ENCODE measurements at regions not wholly inside any gene's neighbourhood (a gene's known extent, or its start where the extent isn't known, plus 50 kb on each side); places are given as distances from the start of the nearest gene placed in this dataset.

DNA sequence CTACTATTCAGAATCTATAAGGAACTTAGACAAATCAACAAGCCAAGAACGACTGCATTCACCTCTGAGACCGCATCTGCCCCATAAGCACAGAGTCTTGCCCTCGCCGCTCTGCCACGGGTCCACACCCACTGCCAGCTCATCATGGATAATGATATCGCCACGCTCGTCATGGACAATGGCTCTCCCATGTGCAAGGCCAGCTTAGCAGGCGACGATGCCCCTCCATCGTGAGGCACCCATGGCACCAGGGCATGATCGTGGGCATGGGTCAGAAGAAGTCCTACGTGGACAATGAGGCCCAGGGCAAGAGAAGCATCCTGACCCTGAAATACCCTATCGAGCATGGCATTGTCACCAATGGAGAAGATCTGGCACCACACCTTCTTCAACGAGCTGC, 92.1 kb upstream of the FXR1 start:
- DNase-seq (ENCODE audit: unreplicated experiment): no peak
- Mint-ChIP-seq H3K4me3 (ENCODE audit: unreplicated experiment) (no peak overlapping the region), H3K9me3 (ENCODE audit: unreplicated experiment) (peaks cover 7% of the 10 kb centered on the region), H3K27me3 (ENCODE audit: insufficient read depth, unreplicated experiment) (no peaks in the 10 kb centered on the region), H3K4me1 (ENCODE audit: insufficient read depth, unreplicated experiment) (no peaks in the 10 kb centered on the region), H3K27ac (ENCODE audit: low read depth, unreplicated experiment) (no peak overlapping the region), H3K36me3 (ENCODE audit: insufficient read depth, unreplicated experiment) (peaks cover 6% of the 10 kb centered on the region)
- TF ChIP-seq, protein P1, sequence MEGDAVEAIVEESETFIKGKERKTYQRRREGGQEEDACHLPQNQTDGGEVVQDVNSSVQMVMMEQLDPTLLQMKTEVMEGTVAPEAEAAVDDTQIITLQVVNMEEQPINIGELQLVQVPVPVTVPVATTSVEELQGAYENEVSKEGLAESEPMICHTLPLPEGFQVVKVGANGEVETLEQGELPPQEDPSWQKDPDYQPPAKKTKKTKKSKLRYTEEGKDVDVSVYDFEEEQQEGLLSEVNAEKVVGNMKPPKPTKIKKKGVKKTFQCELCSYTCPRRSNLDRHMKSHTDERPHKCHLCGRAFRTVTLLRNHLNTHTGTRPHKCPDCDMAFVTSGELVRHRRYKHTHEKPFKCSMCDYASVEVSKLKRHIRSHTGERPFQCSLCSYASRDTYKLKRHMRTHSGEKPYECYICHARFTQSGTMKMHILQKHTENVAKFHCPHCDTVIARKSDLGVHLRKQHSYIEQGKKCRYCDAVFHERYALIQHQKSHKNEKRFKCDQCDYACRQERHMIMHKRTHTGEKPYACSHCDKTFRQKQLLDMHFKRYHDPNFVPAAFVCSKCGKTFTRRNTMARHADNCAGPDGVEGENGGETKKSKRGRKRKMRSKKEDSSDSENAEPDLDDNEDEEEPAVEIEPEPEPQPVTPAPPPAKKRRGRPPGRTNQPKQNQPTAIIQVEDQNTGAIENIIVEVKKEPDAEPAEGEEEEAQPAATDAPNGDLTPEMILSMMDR (IDR thresholded peaks at IDR 0.05; ENCODE audit: unreplicated experiment): no peak
- intact Hi-C loops (cut with micrococcal nuclease): no loop called here
- no TSS peak for BruUV-seq (replicated peaks)
- ChIA-PET POLR2A (interaction anchor here (0.6 kb wide), 1 partner anchor 633 kb away, joined by 3 read pairs; no protein-coding TSS in a partner anchor), CTCF (no interaction called here)

DNA sequence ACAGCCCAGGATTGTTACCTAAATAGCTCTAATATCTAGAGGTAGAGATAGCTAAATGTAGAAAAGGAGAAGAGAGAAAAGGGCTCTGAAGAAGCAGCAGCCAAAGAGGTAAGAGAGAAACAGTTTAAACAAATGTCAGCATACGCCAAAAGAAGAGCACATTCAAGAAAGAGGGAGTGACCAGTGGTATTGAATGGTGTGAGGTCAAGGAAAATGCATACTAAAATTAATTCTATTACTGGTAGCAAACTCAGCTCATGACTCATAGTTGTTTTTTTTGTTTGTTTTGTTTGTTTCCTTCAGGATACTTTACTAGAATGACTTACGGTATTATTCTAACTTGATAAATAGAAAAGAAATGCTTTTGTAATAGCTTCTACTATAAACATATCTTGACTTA, 86.5 kb upstream of the FXR1 start:
- POLR2A ChIA-PET: interaction anchor here (0.8 kb wide), 1 partner anchor 91 kb away, joined by 3 read pairs; no protein-coding TSS in a partner anchor
- H3K27me3 Mint-ChIP-seq (ENCODE audit: insufficient read depth, unreplicated experiment): no peaks in the 10 kb centered on the region

DNA sequence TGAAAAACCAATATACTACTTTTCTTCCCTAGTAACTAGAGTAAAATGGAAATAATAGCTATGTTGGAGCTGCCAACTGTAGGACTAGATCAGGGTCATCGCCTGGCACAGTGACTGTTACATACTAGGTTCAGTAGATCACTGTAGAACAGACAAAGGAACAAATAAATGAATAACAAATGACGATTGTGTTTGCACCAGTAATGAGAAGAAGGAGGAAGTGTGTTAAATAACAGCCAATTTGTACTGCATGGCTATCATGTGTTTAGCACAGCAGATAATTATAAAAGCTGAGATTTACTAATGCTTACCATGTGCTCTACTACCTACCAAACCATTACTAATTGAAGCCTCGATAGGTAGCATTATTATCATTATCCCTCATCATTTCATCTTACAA, 85.3 kb upstream of the FXR1 start:
- Mint-ChIP-seq H3K36me3 (ENCODE audit: insufficient read depth, unreplicated experiment) (no peaks in the 10 kb centered on the region), H3K9me3 (ENCODE audit: unreplicated experiment) (no peaks in the 10 kb centered on the region), H3K4me3 (ENCODE audit: unreplicated experiment) (no peak overlapping the region), H3K27me3 (ENCODE audit: insufficient read depth, unreplicated experiment) (no peaks in the 10 kb centered on the region), H3K4me1 (ENCODE audit: insufficient read depth, unreplicated experiment) (peaks cover 6% of the 10 kb centered on the region), H3K27ac (ENCODE audit: low read depth, unreplicated experiment) (no peak overlapping the region)
- CTCF ChIA-PET: interaction anchor here (0.9 to 2.0 kb wide), 2 partner anchors 28 to 85 kb away, joined by 3 to 4 read pairs; partner anchors contain the start of gene FXR1
- DNase-seq (ENCODE audit: unreplicated experiment): no peak
- POLR2A ChIA-PET: no interaction called here
- BruUV-seq (replicated peaks): no TSS peak
- intact Hi-C loops (cut with micrococcal nuclease): no loop called here
- TF ChIP-seq, protein P1 (IDR thresholded peaks at IDR 0.05; ENCODE audit: unreplicated experiment): no peak

More for the DNA sequence above, 86.5 kb upstream of the FXR1 start:
- no peaks in the 10 kb centered on the region for H3K9me3 Mint-ChIP-seq (ENCODE audit: unreplicated experiment)
- intact Hi-C loops (cut with micrococcal nuclease): no loop called here
- CTCF ChIA-PET: interaction anchor here (2.0 kb wide), 1 partner anchor 30 kb away, joined by 4 read pairs; no protein-coding TSS in a partner anchor
- TF ChIP-seq, protein P1 (IDR thresholded peaks at IDR 0.05; ENCODE audit: unreplicated experiment): no peak
- no peak overlapping the region for H3K4me3 Mint-ChIP-seq (ENCODE audit: unreplicated experiment)
- no peak for DNase-seq (ENCODE audit: unreplicated experiment)
- peaks cover 6% of the 10 kb centered on the region for H3K4me1 Mint-ChIP-seq (ENCODE audit: insufficient read depth, unreplicated experiment)
- no TSS peak for BruUV-seq (replicated peaks)
- no peak overlapping the region for H3K27ac Mint-ChIP-seq (ENCODE audit: low read depth, unreplicated experiment)
- H3K36me3 Mint-ChIP-seq (ENCODE audit: insufficient read depth, unreplicated experiment): no peaks in the 10 kb centered on the region

DNA sequence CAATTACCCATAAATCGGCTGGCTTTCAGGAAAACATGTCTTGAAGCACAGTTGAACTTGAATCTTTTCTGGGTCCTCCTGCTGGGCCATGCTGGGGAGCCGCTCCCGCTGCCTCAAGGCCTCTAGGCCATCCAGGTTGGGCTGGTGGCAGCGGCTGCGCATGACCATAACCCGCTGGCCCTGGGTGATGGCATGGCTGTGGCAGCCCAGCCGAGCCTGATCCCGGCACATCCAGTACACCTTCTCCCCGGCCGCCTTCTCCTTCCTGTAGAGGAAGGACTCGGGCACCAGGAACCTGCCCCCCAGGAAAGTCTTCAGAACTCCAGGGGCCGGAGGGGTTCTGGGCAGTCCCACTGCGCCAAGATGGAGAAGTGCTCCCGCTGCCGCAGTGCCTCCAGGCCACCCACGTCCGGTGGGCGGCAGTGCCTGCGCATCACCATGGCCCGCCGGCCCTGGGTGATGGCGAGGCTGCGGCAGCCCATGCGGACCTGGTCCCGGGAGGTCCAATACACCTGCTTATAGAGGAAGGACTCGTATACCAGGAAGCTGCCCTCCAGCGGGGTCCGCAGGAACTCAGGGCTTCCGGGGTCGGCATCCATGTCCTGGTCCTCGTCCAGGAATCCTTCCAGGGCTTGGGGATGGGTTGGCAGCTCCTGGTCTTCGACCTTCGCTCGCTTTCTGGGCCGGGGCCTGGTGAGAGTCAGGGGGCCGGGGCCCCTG, 84.3 kb upstream of the FXR1 start:
- CTCF ChIA-PET: interaction anchor here (0.6 kb wide), 1 partner anchor 1871 kb away, joined by 3 read pairs; no protein-coding TSS in a partner anchor
- H3K9me3 Mint-ChIP-seq (ENCODE audit: unreplicated experiment): no peaks in the 10 kb centered on the region
- TF ChIP-seq, protein P1 (IDR thresholded peaks at IDR 0.05; ENCODE audit: unreplicated experiment): no peak
- intact Hi-C loops (cut with micrococcal nuclease): no loop called here
- no peaks in the 10 kb centered on the region for H3K36me3 Mint-ChIP-seq (ENCODE audit: insufficient read depth, unreplicated experiment)
- no peak overlapping the region for H3K4me3 Mint-ChIP-seq (ENCODE audit: unreplicated experiment)
- H3K27me3 Mint-ChIP-seq (ENCODE audit: insufficient read depth, unreplicated experiment): no peaks in the 10 kb centered on the region
- no peak overlapping the region for H3K27ac Mint-ChIP-seq (ENCODE audit: low read depth, unreplicated experiment)
- BruUV-seq (replicated peaks): no TSS peak
- no peak for DNase-seq (ENCODE audit: unreplicated experiment)
- peaks cover 6% of the 10 kb centered on the region for H3K4me1 Mint-ChIP-seq (ENCODE audit: insufficient read depth, unreplicated experiment)
- POLR2A ChIA-PET: interaction anchor here (0.5 kb wide), 1 partner anchor 111 kb away, joined by 3 read pairs; no protein-coding TSS in a partner anchor

All from MCF 10A (cell line).